ENCODE measurements at regions not wholly inside any gene's neighbourhood (a gene's known extent, or its start where the extent isn't known, plus 50 kb on each side); places are given as distances from the start of the nearest gene placed in this dataset.
"Not testable (repeated sequence)": the region's sequence is repeated elsewhere in the genome, so short reads cannot be mapped to it uniquely, and the experiment has no call there.

- Histone ChIP-seq H3K27me3 (replicated peaks; ENCODE audit: control insufficient read depth, insufficient read depth, low read length) (no peaks in the 10 kb centered on the region), H3K9ac (ENCODE audit: low read length) (no peak overlapping the region), H3K36me3 (ENCODE audit: control insufficient read depth, insufficient read depth, low read length, severe bottlenecking) (no peaks in the 10 kb centered on the region), H3K4me1 (ENCODE audit: control insufficient read depth, insufficient read depth, low read length) (no peaks in the 10 kb centered on the region), H3K9me3 (ENCODE audit: control insufficient read depth, low read length) (peaks cover 6% of the 10 kb centered on the region), H3K4me3 (ENCODE audit: low read length) (no peak overlapping the region)
- no peak for DNase-seq (ENCODE audit: low read depth)
These were observed 1068.5 kb upstream of the COX7C start for GRCh38 chr5:85549229-85549628.

- no peaks in the 10 kb centered on the region for H3K4me1 ChIP-seq (ENCODE audit: control insufficient read depth, insufficient read depth, low read length)
- no peak overlapping the region for H3K4me3 ChIP-seq (ENCODE audit: low read length)
- H3K27me3 ChIP-seq (replicated peaks; ENCODE audit: control insufficient read depth, insufficient read depth, low read length): no peaks in the 10 kb centered on the region
- H3K36me3 ChIP-seq (ENCODE audit: control insufficient read depth, insufficient read depth, low read length, severe bottlenecking): no peaks in the 10 kb centered on the region
- no peak for DNase-seq (ENCODE audit: low read depth)
- H3K9ac ChIP-seq (ENCODE audit: low read length): no peak overlapping the region
- peaks cover 6% of the 10 kb centered on the region for H3K9me3 ChIP-seq (ENCODE audit: control insufficient read depth, low read length)
These were observed 1067.7 kb upstream of the COX7C start for GRCh38 chr5:85549836-85550599.

GRCh38 chr5:85556464-85556863 lies 1061.3 kb upstream of the COX7C start:
- H3K36me3 ChIP-seq (ENCODE audit: control insufficient read depth, insufficient read depth, low read length, severe bottlenecking): no peaks in the 10 kb centered on the region
- H3K9me3 ChIP-seq (ENCODE audit: control insufficient read depth, low read length): peaks cover 14% of the 10 kb centered on the region
- H3K4me1 ChIP-seq (ENCODE audit: control insufficient read depth, insufficient read depth, low read length): no peaks in the 10 kb centered on the region
- no peak overlapping the region for H3K9ac ChIP-seq (ENCODE audit: low read length)
- H3K27me3 ChIP-seq (replicated peaks; ENCODE audit: control insufficient read depth, insufficient read depth, low read length): no peaks in the 10 kb centered on the region
- H3K4me3 ChIP-seq (ENCODE audit: low read length): no peak overlapping the region
- no peak for DNase-seq (ENCODE audit: low read depth)

- H3K4me1 ChIP-seq (ENCODE audit: control insufficient read depth, insufficient read depth, low read length): no peaks in the 10 kb centered on the region
- H3K9me3 ChIP-seq (ENCODE audit: control insufficient read depth, low read length): no peaks in the 10 kb centered on the region
- no peak for DNase-seq (ENCODE audit: low read depth)
- H3K4me3 ChIP-seq (ENCODE audit: low read length): no peak overlapping the region
- H3K9ac ChIP-seq (ENCODE audit: low read length): no peak overlapping the region
- H3K36me3 ChIP-seq (ENCODE audit: control insufficient read depth, insufficient read depth, low read length, severe bottlenecking): no peaks in the 10 kb centered on the region
- H3K27me3 ChIP-seq (replicated peaks; ENCODE audit: control insufficient read depth, insufficient read depth, low read length): no peaks in the 10 kb centered on the region
These were observed 1041.1 kb upstream of the COX7C start for GRCh38 chr5:85576666-85577065.

- H3K9me3 ChIP-seq (ENCODE audit: control insufficient read depth, low read length); DNase-seq (ENCODE audit: low read depth); H3K27me3 ChIP-seq (replicated peaks; ENCODE audit: control insufficient read depth, insufficient read depth, low read length); H3K36me3 ChIP-seq (ENCODE audit: control insufficient read depth, insufficient read depth, low read length, severe bottlenecking); H3K4me3 ChIP-seq (ENCODE audit: low read length); H3K4me1 ChIP-seq (ENCODE audit: control insufficient read depth, insufficient read depth, low read length); H3K9ac ChIP-seq (ENCODE audit: low read length): not testable (repeated sequence)
These were observed 1029.9 kb upstream of the COX7C start for GRCh38 chr5:85587806-85588205.

GRCh38 chr5:85588268-85588667 lies 1029.5 kb upstream of the COX7C start:
- H3K36me3 ChIP-seq (ENCODE audit: control insufficient read depth, insufficient read depth, low read length, severe bottlenecking); DNase-seq (ENCODE audit: low read depth); H3K4me1 ChIP-seq (ENCODE audit: control insufficient read depth, insufficient read depth, low read length); H3K27me3 ChIP-seq (replicated peaks; ENCODE audit: control insufficient read depth, insufficient read depth, low read length); H3K4me3 ChIP-seq (ENCODE audit: low read length); H3K9ac ChIP-seq (ENCODE audit: low read length); H3K9me3 ChIP-seq (ENCODE audit: control insufficient read depth, low read length): not testable (repeated sequence)

- Histone ChIP-seq H3K36me3 (ENCODE audit: control insufficient read depth, insufficient read depth, low read length, severe bottlenecking) (no peaks in the 10 kb centered on the region), H3K4me3 (ENCODE audit: low read length) (no peak overlapping the region), H3K9ac (ENCODE audit: low read length) (no peak overlapping the region), H3K4me1 (ENCODE audit: control insufficient read depth, insufficient read depth, low read length) (no peaks in the 10 kb centered on the region), H3K27me3 (replicated peaks; ENCODE audit: control insufficient read depth, insufficient read depth, low read length) (no peaks in the 10 kb centered on the region), H3K9me3 (ENCODE audit: control insufficient read depth, low read length) (peaks cover 5% of the 10 kb centered on the region)
- no peak for DNase-seq (ENCODE audit: low read depth)
These were observed 1027.0 kb upstream of the COX7C start for GRCh38 chr5:85590764-85591163.

- Histone ChIP-seq H3K4me3 (ENCODE audit: low read length) (no peak overlapping the region), H3K9ac (ENCODE audit: low read length) (no peak overlapping the region), H3K4me1 (ENCODE audit: control insufficient read depth, insufficient read depth, low read length) (no peaks in the 10 kb centered on the region), H3K9me3 (ENCODE audit: control insufficient read depth, low read length) (no peaks in the 10 kb centered on the region), H3K27me3 (replicated peaks; ENCODE audit: control insufficient read depth, insufficient read depth, low read length) (no peaks in the 10 kb centered on the region), H3K36me3 (ENCODE audit: control insufficient read depth, insufficient read depth, low read length, severe bottlenecking) (no peaks in the 10 kb centered on the region)
- DNase-seq (ENCODE audit: low read depth): no peak
These were observed 1026.4 kb upstream of the COX7C start for GRCh38 chr5:85591311-85591710.

GRCh38 chr5:85602843-85603242 lies 1014.9 kb upstream of the COX7C start:
- no peaks in the 10 kb centered on the region for H3K4me1 ChIP-seq (ENCODE audit: control insufficient read depth, insufficient read depth, low read length)
- H3K4me3 ChIP-seq (ENCODE audit: low read length): no peak overlapping the region
- H3K9ac ChIP-seq (ENCODE audit: low read length): no peak overlapping the region
- no peak for DNase-seq (ENCODE audit: low read depth)
- no peaks in the 10 kb centered on the region for H3K36me3 ChIP-seq (ENCODE audit: control insufficient read depth, insufficient read depth, low read length, severe bottlenecking)
- no peaks in the 10 kb centered on the region for H3K9me3 ChIP-seq (ENCODE audit: control insufficient read depth, low read length)
- H3K27me3 ChIP-seq (replicated peaks; ENCODE audit: control insufficient read depth, insufficient read depth, low read length): no peaks in the 10 kb centered on the region

GRCh38 chr5:85604378-85604777 lies 1013.4 kb upstream of the COX7C start:
- Histone ChIP-seq H3K9me3 (ENCODE audit: control insufficient read depth, low read length) (no peaks in the 10 kb centered on the region), H3K4me3 (ENCODE audit: low read length) (no peak overlapping the region), H3K4me1 (ENCODE audit: control insufficient read depth, insufficient read depth, low read length) (no peaks in the 10 kb centered on the region), H3K27me3 (replicated peaks; ENCODE audit: control insufficient read depth, insufficient read depth, low read length) (no peaks in the 10 kb centered on the region), H3K9ac (ENCODE audit: low read length) (no peak overlapping the region), H3K36me3 (ENCODE audit: control insufficient read depth, insufficient read depth, low read length, severe bottlenecking) (no peaks in the 10 kb centered on the region)
- DNase-seq (ENCODE audit: low read depth): no peak

GRCh38 chr5:85604786-85605185 lies 1013.0 kb upstream of the COX7C start:
- H3K4me1 ChIP-seq (ENCODE audit: control insufficient read depth, insufficient read depth, low read length): no peaks in the 10 kb centered on the region
- DNase-seq (ENCODE audit: low read depth): no peak
- H3K9me3 ChIP-seq (ENCODE audit: control insufficient read depth, low read length): no peaks in the 10 kb centered on the region
- H3K9ac ChIP-seq (ENCODE audit: low read length): no peak overlapping the region
- H3K36me3 ChIP-seq (ENCODE audit: control insufficient read depth, insufficient read depth, low read length, severe bottlenecking): no peaks in the 10 kb centered on the region
- H3K4me3 ChIP-seq (ENCODE audit: low read length): no peak overlapping the region
- H3K27me3 ChIP-seq (replicated peaks; ENCODE audit: control insufficient read depth, insufficient read depth, low read length): no peaks in the 10 kb centered on the region

- H3K27me3 ChIP-seq (replicated peaks; ENCODE audit: control insufficient read depth, insufficient read depth, low read length): no peaks in the 10 kb centered on the region
- no peak for DNase-seq (ENCODE audit: low read depth)
- H3K4me3 ChIP-seq (ENCODE audit: low read length): no peak overlapping the region
- H3K4me1 ChIP-seq (ENCODE audit: control insufficient read depth, insufficient read depth, low read length): no peaks in the 10 kb centered on the region
- H3K9ac ChIP-seq (ENCODE audit: low read length): no peak overlapping the region
- H3K36me3 ChIP-seq (ENCODE audit: control insufficient read depth, insufficient read depth, low read length, severe bottlenecking): no peaks in the 10 kb centered on the region
- no peaks in the 10 kb centered on the region for H3K9me3 ChIP-seq (ENCODE audit: control insufficient read depth, low read length)
These were observed 1012.4 kb upstream of the COX7C start for GRCh38 chr5:85605381-85605780.

Measured in adipocyte (in vitro differentiated cells).